DND-41 (cell line): ENCODE measurements at regions not wholly inside any gene's neighbourhood (a gene's known extent, or its start where the extent isn't known, plus 50 kb on each side); places are given as distances from the start of the nearest gene placed in this dataset.

Experiments used
- ATAC-seq: fragments of 200-7000 bp; cut with Tn5 transposase; 3 replicates; pipeline ENCODE4 v1.9.1; 2021; ENCODE audit warnings: low read depth; ENCODE audit not compliant: insufficient read depth
- DNase-seq: peaks from one replicate; pipeline ENCODE4 v3.0.0-alpha.2; 2020
- H2AFZ ChIP-seq: 2 replicates; pipeline ENCODE4 v1.6.0; 2012; ENCODE audit warnings: low read depth, low read length
- H3K27ac ChIP-seq: 2 replicates; pipeline ENCODE4 v1.5.1; 2012; ENCODE audit warnings: low read length, inconsistent platforms
- H3K27me3 ChIP-seq: fragments of 200-600 bp; sonication (generic); 2 replicates; pipeline ENCODE4 v1.6.0; 2012; ENCODE audit warnings: low read length, mild to moderate bottlenecking, inconsistent platforms; ENCODE audit not compliant: insufficient read depth, poor library complexity
- H3K36me3 ChIP-seq: 2 replicates; pipeline ENCODE4 v1.5.1; 2012; ENCODE audit warnings: low read length, inconsistent platforms; ENCODE audit not compliant: insufficient read depth
- H3K4me1 ChIP-seq: 2 replicates; pipeline ENCODE4 v1.5.1; 2012; ENCODE audit warnings: mild to moderate bottlenecking, low read length; ENCODE audit not compliant: insufficient read depth
- H3K4me2 ChIP-seq: 2 replicates; pipeline ENCODE4 v1.6.0; 2012; ENCODE audit warnings: mild to moderate bottlenecking, moderate library complexity, low read length, inconsistent platforms; ENCODE audit not compliant: insufficient read depth
- H3K4me3 ChIP-seq, 2 experiments: fragments of 200-600 bp in 1 of 2; shearing (Covaris generic) in 1 of 2; 2 replicates each; pipeline ENCODE4 v1.5.1; 2012 to 2016; ENCODE audit warnings: inconsistent platforms in 2 of 2, low read length in 2 of 2, mild to moderate bottlenecking in 2 of 2, low read depth in 1 of 2, moderate library complexity in 1 of 2
- H3K79me2 ChIP-seq: 2 replicates; pipeline ENCODE4 v1.6.0; 2012; ENCODE audit warnings: low read length, inconsistent platforms; ENCODE audit not compliant: insufficient read depth
- H3K9ac ChIP-seq: 2 replicates; pipeline ENCODE4 v1.6.0; 2012; ENCODE audit warnings: low read depth, mild to moderate bottlenecking, inconsistent platforms, low read length, moderate library complexity
- H3K9me3 ChIP-seq: 2 replicates; pipeline ENCODE4 v1.5.1; 2012; ENCODE audit warnings: low read length, moderate library complexity, mild to moderate bottlenecking, inconsistent platforms; ENCODE audit not compliant: insufficient read depth, severe bottlenecking
- H4K20me1 ChIP-seq: 2 replicates; pipeline ENCODE4 v1.6.0; 2012; ENCODE audit warnings: low read length; ENCODE audit not compliant: insufficient read depth
- CTCF ChIP-seq: IDR thresholded peaks from 2 replicates; pipeline ENCODE4 v1.5.1; 2012; ENCODE audit warnings: borderline replicate concordance, low read length, moderate library complexity, mild to moderate bottlenecking; ENCODE audit not compliant: poor library complexity, severe bottlenecking; ENCODE audit errors: extremely low read depth
- EZH2 ChIP-seq: IDR thresholded peaks from 3 replicates; pipeline ENCODE4 v1.6.1; 2012; ENCODE audit warnings: borderline replicate concordance, low read depth, mild to moderate bottlenecking, moderate library complexity, low read length, inconsistent platforms; ENCODE audit not compliant: severe bottlenecking

- Histone ChIP-seq H2AFZ (no peak overlapping the region), H3K9ac (no peak overlapping the region), H3K36me3 (no peaks in the 10 kb centered on the region), H3K4me1 (no peaks in the 10 kb centered on the region), H3K27me3 (no peaks in the 10 kb centered on the region), H3K9me3 (no peaks in the 10 kb centered on the region), H3K4me2 (no peak overlapping the region), H3K79me2 (no peaks in the 10 kb centered on the region), H3K27ac (no peak overlapping the region), H4K20me1 (no peaks in the 10 kb centered on the region), H3K4me3 (no peak overlapping the region)
- ATAC-seq: no peak
- no peak for DNase-seq
- no peak for TF ChIP-seq CTCF
- no peak for TF ChIP-seq EZH2
These were observed 1187.8 kb downstream of the CDH9 start for GRCh38 chr5:25850581-25850980.

- H3K9ac ChIP-seq: no peak overlapping the region
- no peak overlapping the region for H3K4me3 ChIP-seq
- H3K4me2 ChIP-seq: no peak overlapping the region
- H2AFZ ChIP-seq: no peak overlapping the region
- no peaks in the 10 kb centered on the region for H4K20me1 ChIP-seq
- no peak for ATAC-seq
- no peaks in the 10 kb centered on the region for H3K4me1 ChIP-seq
- H3K27ac ChIP-seq: no peak overlapping the region
- TF ChIP-seq CTCF (no peak), EZH2 (no peak)
- no peaks in the 10 kb centered on the region for H3K27me3 ChIP-seq
- DNase-seq: no peak
- H3K36me3 ChIP-seq: no peaks in the 10 kb centered on the region
- no peaks in the 10 kb centered on the region for H3K9me3 ChIP-seq
- H3K79me2 ChIP-seq: no peaks in the 10 kb centered on the region
These were observed 1189.1 kb downstream of the CDH9 start for GRCh38 chr5:25849270-25849669.

GRCh38 chr5:25823330-25823873 lies 1178.6 kb upstream of the CDH10 start:
- H4K20me1 ChIP-seq: no peaks in the 10 kb centered on the region
- H3K27ac ChIP-seq: no peak overlapping the region
- H3K4me1 ChIP-seq: no peaks in the 10 kb centered on the region
- H2AFZ ChIP-seq: no peak overlapping the region
- ATAC-seq (no peak), DNase-seq (no peak)
- TF ChIP-seq EZH2: no peak
- no peak for TF ChIP-seq CTCF
- no peak overlapping the region for H3K9ac ChIP-seq
- H3K9me3 ChIP-seq: no peaks in the 10 kb centered on the region
- no peaks in the 10 kb centered on the region for H3K36me3 ChIP-seq
- H3K4me2 ChIP-seq: no peak overlapping the region
- H3K79me2 ChIP-seq: no peaks in the 10 kb centered on the region
- no peak overlapping the region for H3K4me3 ChIP-seq
- no peaks in the 10 kb centered on the region for H3K27me3 ChIP-seq
